ENCODE measurements at regions not wholly inside any gene's neighbourhood (a gene's known extent, or its start where the extent isn't known, plus 50 kb on each side); places are given as distances from the start of the nearest gene placed in this dataset.

DNA sequence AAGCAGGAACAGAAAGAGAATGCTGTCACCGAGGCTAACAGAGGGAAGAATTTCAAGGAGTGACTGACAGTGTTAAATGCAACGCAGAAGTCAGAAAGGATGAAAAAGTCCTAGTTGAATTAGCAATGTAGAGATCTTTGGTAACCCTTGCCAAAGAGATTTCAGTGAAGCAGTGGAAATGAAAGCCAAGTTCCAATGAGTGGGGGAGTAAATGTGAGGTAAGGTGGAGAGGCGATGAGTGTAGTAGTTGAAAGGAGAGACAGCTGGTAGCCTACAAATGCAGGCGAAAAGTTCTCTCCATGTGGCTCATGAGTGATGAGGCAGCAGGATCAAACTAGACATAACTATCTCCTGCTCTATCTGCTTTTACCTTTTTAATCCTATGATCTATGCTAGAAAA lies 74.6 kb upstream of the IPO9 start:
- TF ChIP-seq CTCF (IDR thresholded peaks at IDR 0.05), result no peak
- TF ChIP-seq POLR2A (IDR thresholded peaks at IDR 0.05), result no peak

All from thyroid gland (tissue), 4 donors.